ENCODE measurements at regions not wholly inside any gene's neighbourhood (a gene's known extent, or its start where the extent isn't known, plus 50 kb on each side); places are given as distances from the start of the nearest gene placed in this dataset.

- 71% methylated on average over 4 of the region's 10 CpGs for WGBS (ENCODE audit: insufficient coverage, low coverage, low lambda C conversion rate, missing lambda C conversion rate)
- Histone ChIP-seq H3K36me3 (no peaks in the 10 kb centered on the region), H3K4me1 (no peaks in the 10 kb centered on the region), H3K27ac (no peak overlapping the region), H3K9me3 (no peaks in the 10 kb centered on the region), H3K4me3 (no peak overlapping the region), H3K27me3 (peaks cover 0 to 4% of the 10 kb centered on the region in 2 donors)
- ATAC-seq: no peak
- TF ChIP-seq, protein P1, sequence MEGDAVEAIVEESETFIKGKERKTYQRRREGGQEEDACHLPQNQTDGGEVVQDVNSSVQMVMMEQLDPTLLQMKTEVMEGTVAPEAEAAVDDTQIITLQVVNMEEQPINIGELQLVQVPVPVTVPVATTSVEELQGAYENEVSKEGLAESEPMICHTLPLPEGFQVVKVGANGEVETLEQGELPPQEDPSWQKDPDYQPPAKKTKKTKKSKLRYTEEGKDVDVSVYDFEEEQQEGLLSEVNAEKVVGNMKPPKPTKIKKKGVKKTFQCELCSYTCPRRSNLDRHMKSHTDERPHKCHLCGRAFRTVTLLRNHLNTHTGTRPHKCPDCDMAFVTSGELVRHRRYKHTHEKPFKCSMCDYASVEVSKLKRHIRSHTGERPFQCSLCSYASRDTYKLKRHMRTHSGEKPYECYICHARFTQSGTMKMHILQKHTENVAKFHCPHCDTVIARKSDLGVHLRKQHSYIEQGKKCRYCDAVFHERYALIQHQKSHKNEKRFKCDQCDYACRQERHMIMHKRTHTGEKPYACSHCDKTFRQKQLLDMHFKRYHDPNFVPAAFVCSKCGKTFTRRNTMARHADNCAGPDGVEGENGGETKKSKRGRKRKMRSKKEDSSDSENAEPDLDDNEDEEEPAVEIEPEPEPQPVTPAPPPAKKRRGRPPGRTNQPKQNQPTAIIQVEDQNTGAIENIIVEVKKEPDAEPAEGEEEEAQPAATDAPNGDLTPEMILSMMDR (IDR thresholded peaks at IDR 0.05): no peak
- no peak for TF ChIP-seq POLR2A (IDR thresholded peaks at IDR 0.05)
- intact Hi-C loops (cut with DNase I): no loop called here
- no peak for DNase-seq
Observed at GRCh38 chr6:165800337-165800736, 137.3 kb upstream of the PDE10A start.

GRCh38 chr6:165799391-165800153 is 136.5 kb upstream of the PDE10A start:
- no peaks in the 10 kb centered on the region for H3K36me3 ChIP-seq
- no peaks in the 10 kb centered on the region for H3K4me1 ChIP-seq
- no peaks in the 10 kb centered on the region for H3K27me3 ChIP-seq
- H3K4me3 ChIP-seq: no peak overlapping the region
- H3K27ac ChIP-seq: no peak overlapping the region
- 66% methylated on average over 8 of the region's 8 CpGs for WGBS (ENCODE audit: insufficient coverage, low coverage, low lambda C conversion rate, missing lambda C conversion rate)
- no peak for TF ChIP-seq POLR2A (IDR thresholded peaks at IDR 0.05)
- TF ChIP-seq, protein P1 (IDR thresholded peaks at IDR 0.05): no peak
- DNase-seq (no peak), ATAC-seq (no peak)
- H3K9me3 ChIP-seq: no peaks in the 10 kb centered on the region
- intact Hi-C loops (cut with DNase I): no loop called here

DNA sequence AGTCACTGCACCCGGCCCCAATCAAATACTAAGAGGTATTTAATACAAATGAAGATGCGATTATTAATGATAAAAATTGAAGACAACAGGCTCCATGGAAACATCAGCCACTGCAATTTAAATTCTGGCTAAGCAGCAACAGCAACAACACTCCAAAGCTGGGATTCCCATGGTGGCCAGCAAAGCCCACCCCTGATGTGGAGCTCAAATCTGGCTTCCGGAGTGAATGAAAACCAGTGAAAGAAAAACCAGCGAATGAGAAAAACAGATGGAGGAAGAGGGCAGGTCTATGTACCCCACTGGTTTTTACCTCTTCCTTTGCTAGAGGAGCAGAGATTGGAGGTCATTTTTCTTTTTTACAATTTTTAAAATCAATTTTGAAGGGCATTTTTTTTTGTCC is 135.9 kb upstream of the PDE10A start:
- H3K4me1 ChIP-seq: no peaks in the 10 kb centered on the region
- H3K27me3 ChIP-seq: no peaks in the 10 kb centered on the region
- WGBS (ENCODE audit: insufficient coverage, low coverage, low lambda C conversion rate, missing lambda C conversion rate): 83% methylated on average over 4 of the region's 4 CpGs
- no peak for ATAC-seq
- TF ChIP-seq, protein P1 (IDR thresholded peaks at IDR 0.05): no peak
- no peaks in the 10 kb centered on the region for H3K36me3 ChIP-seq
- intact Hi-C loops (cut with DNase I): no loop called here
- no peak overlapping the region for H3K4me3 ChIP-seq
- DNase-seq: no peak
- no peak overlapping the region for H3K27ac ChIP-seq
- H3K9me3 ChIP-seq: no peaks in the 10 kb centered on the region

DNA sequence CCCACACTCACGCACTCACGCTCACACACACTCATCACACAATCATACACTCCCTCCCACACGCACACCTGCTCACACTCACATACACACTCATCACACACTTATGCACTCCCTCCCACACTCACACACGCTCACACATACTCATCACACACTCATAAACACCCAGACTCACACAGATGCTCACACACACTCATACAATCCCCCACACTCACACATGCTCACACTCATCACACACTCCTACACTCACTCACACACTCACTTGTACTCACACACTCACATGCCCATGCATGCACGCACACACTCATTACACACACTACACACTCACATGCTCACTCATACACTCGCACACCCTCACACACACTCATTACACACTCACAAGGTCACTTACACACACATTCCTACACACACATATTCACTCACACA is 131.1 kb upstream of the PDE10A start:
- Histone ChIP-seq H3K4me1 (no peaks in the 10 kb centered on the region), H3K27me3 (no peaks in the 10 kb centered on the region), H3K36me3 (no peaks in the 10 kb centered on the region), H3K9me3 (no peaks in the 10 kb centered on the region), H3K4me3 (no peak overlapping the region), H3K27ac (no peak overlapping the region)
- intact Hi-C loops (cut with DNase I): no loop called here
- ATAC-seq (no peak), DNase-seq (no peak)
- 76% methylated on average over 6 of the region's 6 CpGs for WGBS (ENCODE audit: insufficient coverage, low coverage, low lambda C conversion rate, missing lambda C conversion rate)
- no peak for TF ChIP-seq POLR2A (IDR thresholded peaks at IDR 0.05)
- TF ChIP-seq, protein P1 (IDR thresholded peaks at IDR 0.05): no peak

Measured in right lobe of liver (tissue), 6 donors.